Vagina (tissue), 2 donors: ENCODE measurements at regions not wholly inside any gene's neighbourhood (a gene's known extent, or its start where the extent isn't known, plus 50 kb on each side); places are given as distances from the start of the nearest gene placed in this dataset.

Source experiments
- DNase-seq, 2 donors: peaks; one replicate each; pipeline ENCODE4 v3.0.0-alpha.2; 2017; ENCODE audit errors: extremely low spot score in 2 of 2
- H3K27ac ChIP-seq: fragments of 200-600 bp; sonication (generic); one replicate; pipeline ENCODE4 v1.5.1; 2019
- H3K27me3 ChIP-seq: fragments of 200-600 bp; sonication (generic); one replicate; pipeline ENCODE4 v1.5.1; 2019
- H3K36me3 ChIP-seq, 2 donors: fragments of 200-600 bp; sonication (generic); one replicate each; pipeline ENCODE4 v1.5.1; 2017 to 2019
- H3K4me1 ChIP-seq: fragments of 200-600 bp; sonication (generic); one replicate; pipeline ENCODE4 v1.5.1; 2019
- H3K4me3 ChIP-seq, 2 donors: fragments of 200-600 bp; sonication (generic); 1 replicate in 1 of 2; 2 replicates in 1 of 2; pipeline ENCODE4 v1.5.1; 2016 to 2019
- H3K9me3 ChIP-seq: fragments of 200-600 bp; sonication (generic); one replicate; pipeline ENCODE4 v1.5.1; 2019
- CTCF ChIP-seq, 3 experiments: fragments of 450-650 bp in 2 of 3; fragments of 200-600 bp in 1 of 3; sonication (generic) in 1 of 3; IDR thresholded peaks; one replicate each; pipeline ENCODE4 v1.5.1; 2017 to 2019; ENCODE audit warnings: antibody characterized with exemption in 3 of 3, mild to moderate bottlenecking in 2 of 3, moderate library complexity in 2 of 3
- POLR2A ChIP-seq, 2 donors: fragments of 450-650 bp; IDR thresholded peaks; one replicate each; pipeline ENCODE4 v1.6.1; 2017; ENCODE audit warnings: antibody characterized with exemption in 2 of 2, mild to moderate bottlenecking in 2 of 2, moderate library complexity in 2 of 2
- POLR2AphosphoS5 ChIP-seq, 2 donors: sonication (generic); formaldehyde crosslinking; IDR thresholded peaks; one replicate each; pipeline ENCODE4 v1.9.0; 2017; ENCODE audit warnings: antibody characterized with exemption in 2 of 2, mild to moderate bottlenecking in 2 of 2, low read depth in 1 of 2; ENCODE audit not compliant: insufficient read depth in 1 of 2
- intact Hi-C: fragments of 100-400 bp; cut with DNase I; formaldehyde crosslinking; loops from one replicate; pipeline ENCODE4 v1.15.1; 2023

DNA sequence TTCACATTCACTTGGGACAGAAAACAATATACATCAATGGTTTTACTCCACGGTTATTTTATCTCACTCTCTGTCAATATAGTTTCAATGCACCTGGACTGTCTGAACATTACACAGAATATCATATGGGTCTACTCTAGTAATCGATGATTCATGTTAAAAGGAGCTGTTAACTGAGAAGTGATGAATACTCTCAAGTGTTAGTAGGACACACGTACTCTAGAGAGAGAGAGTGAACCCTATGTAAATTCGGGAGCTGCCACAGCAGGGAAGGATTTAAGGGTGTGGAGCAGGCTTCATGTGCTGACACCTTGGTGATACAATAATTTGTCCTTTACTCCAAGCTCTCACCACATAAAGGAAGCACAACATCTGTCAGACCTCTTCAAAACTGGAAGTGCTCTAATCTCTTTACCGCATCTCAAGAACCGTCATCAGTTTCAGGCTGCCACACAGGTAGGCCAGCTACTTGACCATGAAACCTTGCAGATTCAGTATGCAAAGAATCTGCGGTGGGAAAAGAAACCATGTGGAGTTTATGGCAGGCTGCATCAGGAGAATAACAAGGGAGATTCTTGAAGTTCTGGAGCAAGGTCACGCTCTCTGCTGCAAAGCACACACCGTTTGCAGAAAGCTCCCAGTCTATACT, 199.2 kb upstream of the TMC3 start:
- no peaks in the 10 kb centered on the region for H3K36me3 ChIP-seq
- H3K4me3 ChIP-seq: no peak overlapping the region
- intact Hi-C loops: no loop called here
- H3K4me1 ChIP-seq: no peaks in the 10 kb centered on the region
- TF ChIP-seq POLR2AphosphoS5 (IDR thresholded peaks at IDR 0.05; ENCODE audit: insufficient read depth in 1 of 2, low read depth in 1 of 2) (no peak), CTCF (IDR thresholded peaks at IDR 0.05) (no peak), POLR2A (IDR thresholded peaks at IDR 0.05) (no peak)
- no peak for DNase-seq
- no peaks in the 10 kb centered on the region for H3K9me3 ChIP-seq
- no peaks in the 10 kb centered on the region for H3K27me3 ChIP-seq
- no peak overlapping the region for H3K27ac ChIP-seq

DNA sequence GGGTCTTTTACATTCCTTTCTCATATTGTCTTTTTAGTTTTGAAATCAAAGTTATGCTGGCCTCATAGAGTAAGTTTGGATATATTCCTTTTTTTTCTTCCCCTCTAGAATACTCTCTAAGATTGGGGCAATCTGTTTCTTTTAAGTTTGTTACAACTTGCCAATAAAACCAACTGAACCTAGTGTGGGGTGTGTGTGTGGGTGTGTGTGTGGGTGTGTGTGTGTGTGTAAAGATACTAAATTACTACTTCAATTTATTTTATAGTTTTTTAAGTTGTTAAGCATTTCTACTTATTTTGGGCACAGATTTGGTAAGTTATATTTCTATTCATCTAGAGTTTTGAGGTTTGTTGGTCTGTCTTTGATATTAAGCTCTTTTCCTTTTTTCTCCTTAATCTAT, 198.2 kb upstream of the TMC3 start:
- Histone ChIP-seq H3K4me3 (no peak overlapping the region), H3K36me3 (no peaks in the 10 kb centered on the region), H3K9me3 (no peaks in the 10 kb centered on the region), H3K4me1 (no peaks in the 10 kb centered on the region), H3K27me3 (no peaks in the 10 kb centered on the region), H3K27ac (no peak overlapping the region)
- intact Hi-C loops: no loop called here
- no peak for TF ChIP-seq CTCF (IDR thresholded peaks at IDR 0.05)
- no peak for TF ChIP-seq POLR2A (IDR thresholded peaks at IDR 0.05)
- TF ChIP-seq POLR2AphosphoS5 (IDR thresholded peaks at IDR 0.05; ENCODE audit: insufficient read depth in 1 of 2, low read depth in 1 of 2): no peak
- DNase-seq: no peak

DNA sequence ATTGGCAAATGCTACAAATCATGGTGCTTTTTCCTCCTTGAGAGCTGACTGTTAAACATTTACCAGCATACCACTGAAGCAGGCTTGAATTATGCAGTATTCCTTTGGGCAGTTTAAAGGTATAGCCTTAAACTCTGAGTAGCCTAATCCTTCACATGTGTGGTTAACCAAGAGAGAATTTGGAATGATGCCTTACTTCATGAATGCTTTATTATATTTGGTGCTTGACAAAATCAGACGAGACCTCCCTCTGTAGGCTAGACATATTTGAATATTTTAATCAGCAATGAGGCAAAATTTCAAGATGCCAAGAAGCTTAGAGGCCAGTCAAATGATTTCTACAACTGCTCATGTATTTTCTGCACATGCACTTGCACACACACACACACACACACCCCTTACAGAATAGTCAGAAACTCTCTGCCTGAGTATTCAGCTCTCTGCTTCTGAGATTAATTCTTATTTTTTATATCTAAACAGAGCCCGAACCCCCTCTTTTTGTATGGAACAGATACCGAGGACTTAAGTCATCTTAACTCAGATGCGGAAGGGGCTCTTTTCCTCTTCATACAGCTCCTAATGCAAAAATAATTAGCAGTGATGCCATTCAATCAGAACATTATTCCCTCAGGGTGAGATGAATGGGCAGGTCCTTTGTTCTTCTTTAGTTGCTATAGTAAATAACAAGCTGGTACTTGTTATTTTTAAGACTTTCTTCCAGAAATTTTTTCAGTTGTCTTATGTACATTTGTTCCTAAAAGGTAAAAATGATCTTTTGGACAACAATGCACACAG, 195.5 kb upstream of the TMC3 start:
- no peak overlapping the region for H3K4me3 ChIP-seq
- no peaks in the 10 kb centered on the region for H3K9me3 ChIP-seq
- no peak for DNase-seq
- no peak overlapping the region for H3K27ac ChIP-seq
- H3K4me1 ChIP-seq: no peaks in the 10 kb centered on the region
- H3K36me3 ChIP-seq: no peaks in the 10 kb centered on the region
- intact Hi-C loops: no loop called here
- TF ChIP-seq POLR2A (IDR thresholded peaks at IDR 0.05): no peak
- no peak for TF ChIP-seq POLR2AphosphoS5 (IDR thresholded peaks at IDR 0.05; ENCODE audit: insufficient read depth in 1 of 2, low read depth in 1 of 2)
- TF ChIP-seq CTCF (IDR thresholded peaks at IDR 0.05): no peak
- H3K27me3 ChIP-seq: no peaks in the 10 kb centered on the region

DNA sequence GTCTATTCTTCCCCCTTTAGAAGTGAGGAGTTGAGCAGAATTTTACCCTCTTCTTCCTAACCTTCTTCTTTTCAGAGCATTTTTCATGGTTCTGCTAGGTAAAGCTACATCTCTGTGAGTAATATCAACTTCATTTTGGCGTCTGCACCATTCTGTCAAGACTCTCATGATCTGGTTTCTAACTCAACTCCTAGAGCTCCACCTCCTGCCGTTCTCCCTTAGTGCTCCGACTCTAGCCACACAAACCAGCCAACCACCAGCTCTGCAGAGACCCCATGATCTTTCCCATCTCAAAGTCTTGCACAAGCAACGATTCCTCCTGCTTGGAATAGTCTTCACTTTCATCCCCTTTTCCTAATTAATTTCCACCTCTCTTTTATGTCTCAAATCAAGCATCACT, 193.9 kb upstream of the TMC3 start:
- Histone ChIP-seq H3K27ac (no peak overlapping the region), H3K4me1 (no peaks in the 10 kb centered on the region), H3K9me3 (no peaks in the 10 kb centered on the region), H3K36me3 (no peaks in the 10 kb centered on the region), H3K4me3 (no peak overlapping the region), H3K27me3 (no peaks in the 10 kb centered on the region)
- intact Hi-C loops: no loop called here
- DNase-seq: no peak
- TF ChIP-seq CTCF (IDR thresholded peaks at IDR 0.05) (no peak), POLR2A (IDR thresholded peaks at IDR 0.05) (no peak), POLR2AphosphoS5 (IDR thresholded peaks at IDR 0.05; ENCODE audit: insufficient read depth in 1 of 2, low read depth in 1 of 2) (no peak)

GRCh38 chr15:81562986-81563385, 189.0 kb upstream of the TMC3 start:
- TF ChIP-seq CTCF (IDR thresholded peaks at IDR 0.05): no peak
- no peak for TF ChIP-seq POLR2A (IDR thresholded peaks at IDR 0.05)
- TF ChIP-seq POLR2AphosphoS5 (IDR thresholded peaks at IDR 0.05; ENCODE audit: insufficient read depth in 1 of 2, low read depth in 1 of 2): no peak
- Histone ChIP-seq H3K27me3 (no peaks in the 10 kb centered on the region), H3K36me3 (no peaks in the 10 kb centered on the region), H3K9me3 (no peaks in the 10 kb centered on the region), H3K4me1 (no peaks in the 10 kb centered on the region), H3K27ac (no peak overlapping the region), H3K4me3 (no peak overlapping the region)
- DNase-seq: no peak
- intact Hi-C loops: no loop called here
